ENCODE measurements at regions not wholly inside any gene's neighbourhood (a gene's known extent, or its start where the extent isn't known, plus 50 kb on each side); places are given as distances from the start of the nearest gene placed in this dataset.

DNA sequence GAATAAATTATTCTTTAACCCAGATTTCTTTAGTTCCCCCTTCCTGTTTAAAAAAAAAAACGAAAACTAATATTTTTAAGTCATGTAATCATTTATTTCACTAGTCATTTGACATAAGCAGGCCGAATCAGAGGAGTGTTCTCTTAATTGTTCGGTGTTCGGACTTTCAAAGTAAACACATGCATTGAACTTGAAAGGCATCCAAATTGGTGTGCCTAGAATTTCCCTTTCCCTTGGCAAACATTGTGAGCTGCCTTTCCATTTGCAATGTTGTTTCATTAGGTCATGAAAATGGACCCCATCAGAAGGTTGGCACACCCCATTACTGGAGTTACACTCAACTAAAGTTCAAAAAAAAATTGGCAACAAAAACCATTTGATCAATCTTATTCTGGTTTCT is 283.0 kb upstream of the MARCKS start:
- DNase-seq = no peak
- no peak for TF ChIP-seq GATA1 (IDR thresholded peaks at IDR 0.05; ENCODE audit: low read depth, low read length)
- TF ChIP-seq POLR2A (IDR thresholded peaks at IDR 0.05; ENCODE audit: low read length) = no peak

GRCh38 chr6:113576310-113576709 is 280.8 kb upstream of the MARCKS start:
- no peak for DNase-seq
- TF ChIP-seq POLR2A (IDR thresholded peaks at IDR 0.05; ENCODE audit: low read length) (no peak), GATA1 (IDR thresholded peaks at IDR 0.05; ENCODE audit: low read depth, low read length) (no peak)

GRCh38 chr6:113578691-113579090 is 278.5 kb upstream of the MARCKS start:
- no peak for TF ChIP-seq GATA1 (IDR thresholded peaks at IDR 0.05; ENCODE audit: low read depth, low read length)
- TF ChIP-seq POLR2A (IDR thresholded peaks at IDR 0.05; ENCODE audit: low read length) = no peak
- no peak for DNase-seq

DNA sequence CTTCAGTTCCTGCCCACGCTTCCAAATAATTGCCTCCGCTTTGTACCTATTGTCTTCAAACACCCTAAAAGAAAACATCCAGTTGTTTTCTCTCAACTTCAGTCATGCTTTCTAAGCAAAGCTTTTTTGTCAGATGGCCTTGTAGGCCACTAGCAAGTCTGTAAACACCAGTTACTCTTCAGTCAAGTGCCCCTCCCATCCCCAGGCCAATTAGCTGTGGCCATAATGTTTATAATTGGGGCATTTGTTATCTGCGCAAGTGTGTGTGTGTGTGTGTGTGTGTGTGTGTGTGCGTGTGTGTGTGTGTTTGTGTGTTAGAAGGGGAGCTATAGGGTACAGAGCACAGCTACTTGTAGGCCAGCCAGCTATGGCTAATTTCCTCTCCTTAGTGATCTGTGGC is 272.4 kb upstream of the MARCKS start:
- no peak for DNase-seq
- TF ChIP-seq POLR2A (IDR thresholded peaks at IDR 0.05; ENCODE audit: low read length) (no peak), GATA1 (IDR thresholded peaks at IDR 0.05; ENCODE audit: low read depth, low read length) (no peak)

DNA sequence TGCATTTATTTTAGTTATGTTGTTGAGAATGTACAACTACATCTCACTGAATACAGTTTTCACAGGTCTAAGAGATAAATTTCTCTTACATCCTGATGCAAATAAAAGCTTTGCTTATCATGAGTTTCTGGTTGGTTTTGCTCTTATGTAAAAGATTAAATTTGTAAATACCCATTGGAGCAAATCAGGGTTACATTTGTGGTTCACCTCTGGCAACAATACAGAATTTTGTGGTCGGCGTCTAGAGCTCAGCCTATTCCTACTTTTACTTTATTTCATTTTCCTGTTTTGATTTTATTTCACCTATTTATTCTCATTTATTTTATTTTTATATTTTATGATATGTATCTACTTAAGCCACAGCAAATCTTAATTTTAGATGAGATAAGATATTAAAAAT is 271.9 kb upstream of the MARCKS start:
- DNase-seq = no peak
- TF ChIP-seq POLR2A (IDR thresholded peaks at IDR 0.05; ENCODE audit: low read length) (no peak), GATA1 (IDR thresholded peaks at IDR 0.05; ENCODE audit: low read depth, low read length) (no peak)

DNA sequence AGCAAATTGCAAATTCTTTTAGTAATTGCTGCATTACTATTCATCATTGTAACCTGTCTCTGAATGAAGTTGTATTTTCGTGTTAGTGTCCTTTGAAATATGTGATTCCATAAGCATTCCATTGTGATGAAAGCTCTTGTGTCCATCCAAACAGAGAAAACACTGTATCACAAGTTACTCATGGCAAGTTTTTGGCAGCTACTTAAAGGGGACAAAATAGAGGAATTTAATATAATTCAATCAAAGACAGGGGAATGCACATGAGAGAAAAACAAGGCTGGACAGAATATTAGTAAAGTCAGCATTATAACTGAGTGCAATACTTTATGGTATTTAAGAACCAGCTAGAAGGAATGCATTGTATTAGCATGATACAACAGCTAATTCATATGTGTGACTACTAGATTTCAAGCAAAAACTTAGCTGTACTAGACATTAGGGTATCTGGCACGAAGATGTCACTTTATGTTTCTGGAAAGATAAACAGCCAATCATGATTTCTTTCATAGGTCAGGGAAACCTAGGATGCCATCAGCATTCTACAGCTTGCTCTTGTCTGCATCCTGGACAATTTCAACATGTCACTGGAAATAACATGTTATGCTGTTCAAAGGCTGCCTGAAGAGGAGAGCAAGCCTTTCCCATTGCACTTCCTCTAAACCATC is 270.6 kb upstream of the MARCKS start:
- TF ChIP-seq GATA1 (IDR thresholded peaks at IDR 0.05; ENCODE audit: low read depth, low read length) (no peak), POLR2A (IDR thresholded peaks at IDR 0.05; ENCODE audit: low read length) (no peak)
- no peak for DNase-seq

DNA sequence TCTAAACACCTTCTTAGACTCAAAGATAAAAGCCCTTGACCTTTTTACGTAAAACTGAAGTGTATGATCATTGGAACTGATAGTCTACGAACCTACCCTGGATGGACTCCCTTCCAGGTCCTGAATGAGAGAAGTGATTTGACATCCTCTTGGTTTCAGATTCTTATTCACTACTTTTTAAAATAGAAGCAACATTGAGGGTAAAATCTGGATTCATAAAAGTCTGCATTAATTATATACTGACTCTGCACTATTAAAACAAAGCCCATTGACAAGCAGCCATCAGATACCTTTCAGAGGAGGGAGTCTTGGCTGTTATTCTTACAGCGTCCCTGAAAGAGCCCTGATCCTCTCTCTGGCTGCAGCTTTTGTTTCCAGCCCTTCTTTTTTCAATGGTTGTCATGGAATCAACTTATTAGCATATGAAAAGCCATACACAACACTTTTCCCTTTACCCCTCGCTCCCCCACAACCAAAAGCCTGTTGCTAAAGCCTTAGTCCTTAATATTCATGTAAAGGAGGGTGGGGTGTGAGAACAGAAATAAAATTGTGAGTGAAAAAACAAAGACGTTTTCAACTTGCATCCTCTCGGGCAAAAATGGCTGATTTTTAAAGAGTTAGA is 270.0 kb upstream of the MARCKS start:
- TF ChIP-seq POLR2A (IDR thresholded peaks at IDR 0.05; ENCODE audit: low read length) (no peak), GATA1 (IDR thresholded peaks at IDR 0.05; ENCODE audit: low read depth, low read length) (no peak)

DNA sequence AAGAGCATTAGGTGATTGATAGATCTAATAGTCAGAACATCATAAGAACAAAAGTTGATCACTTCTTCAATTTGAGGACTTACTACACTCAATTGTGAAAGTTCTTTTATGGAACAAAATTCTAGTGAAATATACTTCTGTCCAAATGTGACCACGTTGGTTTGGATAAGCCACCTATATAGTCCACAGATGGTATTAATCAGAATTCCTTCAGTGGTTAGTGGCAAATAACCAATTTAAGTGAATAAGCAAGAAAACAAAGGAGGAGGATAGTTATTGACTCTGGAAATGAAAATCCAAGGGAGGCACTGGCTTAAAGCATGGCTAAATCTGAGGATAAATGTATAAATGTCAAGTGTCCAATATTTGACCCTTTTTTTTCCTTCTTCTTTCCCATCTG is 268.5 kb upstream of the MARCKS start:
- no peak for DNase-seq
- TF ChIP-seq POLR2A (IDR thresholded peaks at IDR 0.05; ENCODE audit: low read length) (no peak), GATA1 (IDR thresholded peaks at IDR 0.05; ENCODE audit: low read depth, low read length) (no peak)

More for the DNA sequence above, 270.0 kb upstream of the MARCKS start:
- DNase-seq = no peak

- DNase-seq = no peak
- TF ChIP-seq GATA1 (IDR thresholded peaks at IDR 0.05; ENCODE audit: low read depth, low read length) (no peak), POLR2A (IDR thresholded peaks at IDR 0.05; ENCODE audit: low read length) (no peak)
Observed at GRCh38 chr6:113591896-113592827, 265.0 kb upstream of the MARCKS start.

DNA sequence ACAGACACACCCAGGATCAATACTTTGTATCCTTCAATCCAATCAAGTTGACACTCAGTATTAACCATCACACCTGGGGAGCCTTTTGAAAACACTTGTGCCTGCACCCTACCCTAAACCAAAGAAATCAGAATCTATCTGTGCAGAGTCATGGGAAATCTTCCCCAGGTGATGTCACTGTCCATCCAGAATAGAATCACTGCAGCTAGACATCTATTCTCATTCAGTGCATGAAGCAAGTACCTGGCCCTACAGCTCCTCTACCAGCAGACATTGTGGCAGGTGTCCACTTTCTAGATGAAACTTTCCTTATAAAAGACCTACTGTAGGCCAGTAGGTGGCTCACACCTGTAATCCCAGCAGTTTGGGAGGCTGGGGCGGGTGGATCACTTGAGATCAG is 262.4 kb upstream of the MARCKS start:
- DNase-seq = no peak
- TF ChIP-seq GATA1 (IDR thresholded peaks at IDR 0.05; ENCODE audit: low read depth, low read length) (no peak), POLR2A (IDR thresholded peaks at IDR 0.05; ENCODE audit: low read length) (no peak)

- no peak for TF ChIP-seq POLR2A (IDR thresholded peaks at IDR 0.05; ENCODE audit: low read length)
- TF ChIP-seq GATA1 (IDR thresholded peaks at IDR 0.05; ENCODE audit: low read depth, low read length) = no peak
- DNase-seq = no peak
Observed at GRCh38 chr6:113595911-113596376, 261.2 kb upstream of the MARCKS start.

DNA sequence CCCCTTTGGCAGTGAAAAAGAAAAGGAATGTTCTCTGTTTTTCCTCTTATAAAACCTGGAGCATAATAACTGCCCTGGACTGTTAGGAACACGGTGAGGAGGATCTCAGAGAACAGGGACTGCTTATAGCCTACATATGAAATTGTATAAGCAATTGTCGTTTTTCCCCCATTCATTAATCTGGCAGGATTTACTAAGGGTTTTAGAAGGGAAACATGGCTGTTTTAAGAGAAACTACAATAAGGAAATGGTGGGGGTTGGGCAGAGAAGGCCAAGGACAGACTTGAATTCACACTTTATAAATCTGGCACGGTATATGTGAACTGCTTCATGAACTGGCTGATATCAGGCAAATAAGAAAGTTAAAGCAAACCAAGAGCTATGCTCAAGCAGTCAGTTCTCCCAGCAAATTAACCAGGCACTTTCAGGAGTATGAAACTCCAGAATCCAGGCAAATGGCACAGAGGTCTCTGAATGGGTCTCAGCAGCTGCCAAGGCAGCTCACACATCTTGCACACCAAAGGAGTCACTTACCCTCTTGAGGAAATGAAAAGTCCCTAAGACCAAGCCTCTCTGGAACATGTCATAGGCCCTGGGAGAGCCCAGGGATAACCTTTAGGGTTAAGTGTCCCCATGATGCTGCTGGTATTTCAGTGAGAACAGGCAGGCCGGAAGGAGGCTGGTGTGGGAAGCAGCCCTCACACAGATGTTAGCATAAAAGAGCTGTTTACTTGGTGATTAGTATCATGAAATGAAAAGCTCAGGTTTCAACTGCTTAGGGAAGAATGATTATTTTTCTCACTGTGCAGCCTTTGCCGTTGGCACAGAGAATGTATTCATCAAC is 260.5 kb upstream of the MARCKS start:
- no peak for TF ChIP-seq POLR2A (IDR thresholded peaks at IDR 0.05; ENCODE audit: low read length)
- TF ChIP-seq GATA1 (IDR thresholded peaks at IDR 0.05; ENCODE audit: low read depth, low read length) = no peak
- DNase-seq = no peak

- no peak for TF ChIP-seq GATA1 (IDR thresholded peaks at IDR 0.05; ENCODE audit: low read depth, low read length)
- no peak for TF ChIP-seq POLR2A (IDR thresholded peaks at IDR 0.05; ENCODE audit: low read length)
- DNase-seq = no peak
Observed at GRCh38 chr6:113597231-113597583, 259.9 kb upstream of the MARCKS start.
